ENCODE measurements at regions not wholly inside any gene's neighbourhood (a gene's known extent, or its start where the extent isn't known, plus 50 kb on each side); places are given as distances from the start of the nearest gene placed in this dataset.
"Not testable (repeated sequence)": the region's sequence is repeated elsewhere in the genome, so short reads cannot be mapped to it uniquely, and the experiment has no call there.

GRCh38 chr10:8400892-8401291 lies 346.4 kb downstream of the GATA3 start:
- Histone ChIP-seq H3K4me3 (no peak overlapping the region), H3K9me3 (replicated peaks in 1 of 11) (no peaks in the 10 kb centered on the region), H3K4me2 (no peak overlapping the region), H3K9ac (no peak overlapping the region), H3K27ac (no peak overlapping the region), H3K27me3 (no peaks in the 10 kb centered on the region), H3K36me3 (no peaks in the 10 kb centered on the region), H4K20me1 (no peaks in the 10 kb centered on the region), H3K4me1 (peaks cover 5 to 16% (median 13%) of the 10 kb centered on the region in 10 experiments; a peak in 15 of 20 replicates)
- TF ChIP-seq Cebpa-rat (IDR thresholded peaks at IDR 0.05) = no peak

DNA sequence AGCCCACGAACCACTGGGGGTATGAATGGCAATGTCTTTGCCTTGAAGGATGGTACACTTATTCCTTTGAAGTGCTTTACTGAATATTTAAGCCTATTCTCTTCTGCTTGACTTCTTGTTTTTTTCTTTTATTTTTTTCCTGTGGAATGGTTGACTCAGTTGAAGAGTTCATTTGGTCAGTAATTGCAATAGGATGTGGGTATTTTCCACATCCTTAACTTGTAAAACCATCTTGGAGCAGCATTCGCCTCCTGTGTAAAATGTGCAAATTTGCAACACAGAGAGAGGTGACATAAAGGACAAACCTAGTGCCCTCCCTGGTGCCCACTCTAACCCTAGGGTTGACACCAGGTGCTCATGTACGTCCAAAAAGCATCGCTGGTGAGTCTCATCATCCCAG lies 347.0 kb downstream of the GATA3 start:
- Histone ChIP-seq H3K4me1 (peaks cover 5 to 16% (median 13%) of the 10 kb centered on the region in 10 experiments; a peak in 15 of 20 replicates), H3K27me3 (no peaks in the 10 kb centered on the region), H3K27ac (no peak overlapping the region), H3K4me2 (no peak overlapping the region), H3K9me3 (replicated peaks in 1 of 11) (no peaks in the 10 kb centered on the region), H4K20me1 (no peaks in the 10 kb centered on the region), H3K4me3 (no peak overlapping the region), H3K9ac (no peak overlapping the region), H3K36me3 (no peaks in the 10 kb centered on the region)
- no peak for TF ChIP-seq Cebpa-rat (IDR thresholded peaks at IDR 0.05)

DNA sequence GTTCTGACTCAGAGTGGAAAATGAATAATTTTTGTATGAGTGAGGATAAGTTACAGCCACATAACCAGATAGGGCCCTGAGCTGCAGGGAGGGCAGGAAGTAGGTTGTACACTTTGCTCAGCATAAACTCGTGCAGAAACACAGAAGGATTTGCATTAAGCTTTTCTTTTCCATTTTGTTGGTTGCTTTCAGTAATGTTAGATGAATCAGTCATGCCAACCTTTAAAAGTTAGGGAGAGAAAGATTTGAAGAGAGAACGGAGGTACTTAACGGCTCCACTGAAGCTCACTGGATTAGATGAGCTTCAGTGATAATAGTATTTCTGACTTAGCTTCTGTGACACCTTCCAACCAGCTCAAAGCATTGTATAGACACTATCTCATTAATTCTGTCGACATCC lies 348.1 kb downstream of the GATA3 start:
- H3K4me2 ChIP-seq = no peak overlapping the region

DNA sequence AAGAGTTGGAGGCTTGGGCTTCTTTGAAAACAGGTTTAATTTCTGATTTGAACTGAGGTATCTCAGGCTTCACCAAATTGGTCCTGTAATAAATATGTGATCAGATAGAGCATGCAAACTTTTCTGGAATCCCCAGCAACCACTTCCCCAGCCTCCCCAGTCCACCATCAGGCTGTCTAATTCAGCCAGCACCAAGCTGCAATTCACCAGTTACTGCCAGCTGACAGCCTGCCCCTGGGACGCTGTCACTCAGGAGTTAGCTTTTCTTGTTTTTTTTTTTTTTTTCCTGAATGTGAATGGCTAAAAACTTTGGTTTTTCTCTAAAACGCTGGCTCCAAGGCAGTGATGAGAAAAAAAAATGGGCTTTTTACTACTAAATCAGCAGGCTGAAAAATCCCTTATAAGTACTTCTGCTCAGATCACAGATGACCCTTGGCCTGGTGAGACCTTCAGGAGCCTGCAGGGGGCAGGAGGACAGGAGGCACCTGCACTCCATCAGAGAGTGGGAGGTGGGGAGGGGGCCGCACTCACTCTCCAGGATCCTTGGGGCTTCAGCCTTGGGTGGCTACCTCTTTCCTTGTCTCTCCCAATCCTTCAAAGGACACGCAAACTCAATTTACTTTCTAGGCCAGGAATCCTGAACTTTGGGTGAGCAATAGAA lies 349.4 kb downstream of the GATA3 start:
- peaks cover 5 to 16% (median 13%) of the 10 kb centered on the region in 10 experiments; a peak in 15 of 20 replicates for H3K4me1 ChIP-seq
- no peak overlapping the region for H3K4me3 ChIP-seq
- no peaks in the 10 kb centered on the region for H4K20me1 ChIP-seq
- H3K27me3 ChIP-seq = no peaks in the 10 kb centered on the region
- peak overlapping the region; percentile 34 to 58 (median 46); a peak in 16 of 22 replicates for H3K4me2 ChIP-seq
- H3K36me3 ChIP-seq = no peaks in the 10 kb centered on the region
- no peak overlapping the region for H3K9ac ChIP-seq
- H3K27ac ChIP-seq = no peak overlapping the region
- TF ChIP-seq Cebpa-rat (IDR thresholded peaks at IDR 0.05) = no peak
- no peaks in the 10 kb centered on the region for H3K9me3 ChIP-seq (replicated peaks in 1 of 11)

More for the DNA sequence above, 348.1 kb downstream of the GATA3 start:
- H3K4me1 ChIP-seq = peaks cover 5 to 16% (median 13%) of the 10 kb centered on the region in 10 experiments; a peak in 15 of 20 replicates
- no peak overlapping the region for H3K27ac ChIP-seq
- H4K20me1 ChIP-seq = no peaks in the 10 kb centered on the region
- no peaks in the 10 kb centered on the region for H3K27me3 ChIP-seq
- no peaks in the 10 kb centered on the region for H3K36me3 ChIP-seq
- no peak overlapping the region for H3K9ac ChIP-seq
- H3K4me3 ChIP-seq = no peak overlapping the region
- H3K9me3 ChIP-seq (replicated peaks in 1 of 11) = no peaks in the 10 kb centered on the region
- TF ChIP-seq Cebpa-rat (IDR thresholded peaks at IDR 0.05) = no peak

- Histone ChIP-seq H3K27ac (no peak overlapping the region), H3K4me1 (peaks cover 5 to 16% (median 13%) of the 10 kb centered on the region in 10 experiments; a peak in 15 of 20 replicates), H4K20me1 (no peaks in the 10 kb centered on the region), H3K36me3 (no peaks in the 10 kb centered on the region), H3K4me2 (peak overlapping the region; percentile 8 to 58 (median 46); a peak in 19 of 22 replicates), H3K4me3 (no peak overlapping the region), H3K9me3 (replicated peaks in 1 of 11) (no peaks in the 10 kb centered on the region), H3K27me3 (no peaks in the 10 kb centered on the region), H3K9ac (no peak overlapping the region)
- no peak for TF ChIP-seq Cebpa-rat (IDR thresholded peaks at IDR 0.05)
Observed at GRCh38 chr10:8404721-8405120, 350.2 kb downstream of the GATA3 start.

DNA sequence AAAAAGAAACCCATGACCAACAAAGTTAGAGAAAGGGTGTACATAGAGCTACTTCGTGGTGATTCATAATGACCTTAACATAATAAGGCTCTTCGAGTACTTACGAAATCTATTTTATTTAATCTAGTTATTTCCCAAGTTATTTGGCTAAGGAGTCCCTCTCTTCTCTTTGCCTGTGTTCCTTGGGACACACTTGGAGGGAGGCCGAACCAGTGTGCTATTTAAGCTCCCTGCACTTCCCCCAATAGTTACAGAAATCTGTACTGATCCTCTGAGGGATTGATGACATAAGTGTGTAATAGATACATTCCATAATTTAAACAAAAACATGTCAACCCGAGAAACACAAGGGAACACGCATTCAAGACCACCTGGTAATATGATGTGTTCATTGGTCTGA lies 351.1 kb downstream of the GATA3 start:
- Histone ChIP-seq H3K27me3 (no peaks in the 10 kb centered on the region), H3K9me3 (replicated peaks in 1 of 11) (no peaks in the 10 kb centered on the region), H3K4me2 (no peak overlapping the region), H4K20me1 (no peaks in the 10 kb centered on the region), H3K9ac (no peak overlapping the region), H3K4me1 (peaks cover 5 to 16% (median 12%) of the 10 kb centered on the region in 10 experiments; a peak in 15 of 20 replicates), H3K27ac (no peak overlapping the region), H3K4me3 (no peak overlapping the region), H3K36me3 (no peaks in the 10 kb centered on the region)
- TF ChIP-seq Cebpa-rat (IDR thresholded peaks at IDR 0.05) = no peak

GRCh38 chr10:8407501-8408021 lies 353.1 kb downstream of the GATA3 start:
- no peaks in the 10 kb centered on the region for H4K20me1 ChIP-seq
- H3K4me2 ChIP-seq = no peak overlapping the region
- H3K27ac ChIP-seq = no peak overlapping the region

DNA sequence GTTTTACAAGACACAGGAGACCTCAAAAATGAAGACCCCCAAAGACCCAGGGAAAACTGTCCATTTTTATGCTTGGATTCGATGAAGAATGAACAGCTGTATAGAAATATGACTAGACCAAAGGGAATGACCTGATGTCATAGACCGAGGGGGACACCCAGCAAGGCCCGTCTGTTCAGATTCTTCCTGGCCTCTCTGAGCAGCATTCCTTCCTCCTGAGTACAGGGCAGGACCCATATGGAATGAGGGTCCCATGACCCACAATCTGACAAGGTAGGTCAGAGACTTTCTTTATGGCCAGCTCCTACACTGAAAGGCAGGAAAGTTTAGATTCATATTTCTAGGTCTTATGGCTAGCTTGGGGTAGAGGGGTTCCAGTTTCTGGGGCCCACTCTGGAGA lies 356.0 kb downstream of the GATA3 start:
- Histone ChIP-seq H3K4me3 (no peak overlapping the region), H4K20me1 (no peaks in the 10 kb centered on the region), H3K9me3 (replicated peaks in 1 of 11) (peaks cover 0 to 4% (median 0%) of the 10 kb centered on the region in 11 experiments; a peak in 1 of 22 replicates)

More at GRCh38 chr10:8407501-8408021, 353.1 kb downstream of the GATA3 start:
- no peaks in the 10 kb centered on the region for H3K9me3 ChIP-seq (replicated peaks in 1 of 11)
- H3K4me1 ChIP-seq = peaks cover 5 to 16% (median 12%) of the 10 kb centered on the region in 10 experiments; a peak in 15 of 20 replicates
- no peak overlapping the region for H3K4me3 ChIP-seq
- no peak overlapping the region for H3K9ac ChIP-seq
- H3K36me3 ChIP-seq = no peaks in the 10 kb centered on the region
- H3K27me3 ChIP-seq = no peaks in the 10 kb centered on the region
- TF ChIP-seq Cebpa-rat (IDR thresholded peaks at IDR 0.05) = no peak

GRCh38 chr10:8412541-8412940 lies 358.1 kb downstream of the GATA3 start:
- Histone ChIP-seq H3K9ac (no peak overlapping the region), H3K4me2 (no peak overlapping the region), H3K4me1 (no peaks in the 10 kb centered on the region), H3K4me3 (no peak overlapping the region), H3K27ac (no peak overlapping the region), H3K27me3 (no peaks in the 10 kb centered on the region), H4K20me1 (no peaks in the 10 kb centered on the region), H3K9me3 (replicated peaks in 1 of 11) (peaks cover 0 to 4% (median 0%) of the 10 kb centered on the region in 11 experiments; a peak in 1 of 22 replicates), H3K36me3 (no peaks in the 10 kb centered on the region)
- TF ChIP-seq Cebpa-rat (IDR thresholded peaks at IDR 0.05) = no peak

More for the DNA sequence above, 356.0 kb downstream of the GATA3 start:
- H3K4me2 ChIP-seq = no peak overlapping the region
- no peaks in the 10 kb centered on the region for H3K4me1 ChIP-seq
- no peaks in the 10 kb centered on the region for H3K36me3 ChIP-seq
- H3K27me3 ChIP-seq = no peaks in the 10 kb centered on the region
- no peak overlapping the region for H3K9ac ChIP-seq
- H3K27ac ChIP-seq = no peak overlapping the region
- no peak for TF ChIP-seq Cebpa-rat (IDR thresholded peaks at IDR 0.05)

DNA sequence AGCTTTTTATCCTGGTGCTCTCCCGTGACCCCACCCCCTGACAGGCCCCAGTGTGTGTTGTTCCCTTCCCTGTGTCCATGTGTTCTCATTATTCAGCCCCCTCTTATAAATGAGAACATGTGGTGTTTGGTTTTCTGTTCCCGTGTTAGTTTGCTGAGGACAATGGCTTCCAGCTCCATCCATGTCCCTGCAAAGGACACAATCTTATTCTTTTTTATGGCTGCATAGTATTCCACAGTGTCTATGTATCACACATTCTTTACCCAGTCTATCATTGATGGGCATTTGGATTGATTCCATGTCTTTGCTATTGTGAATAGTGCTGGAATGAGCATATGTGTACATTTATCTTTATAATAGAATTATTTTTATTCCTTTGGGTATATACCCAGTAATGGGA lies 360.5 kb downstream of the GATA3 start:
- H3K4me3 ChIP-seq; H4K20me1 ChIP-seq; H3K27me3 ChIP-seq; H3K4me1 ChIP-seq; H3K4me2 ChIP-seq; H3K9me3 ChIP-seq (replicated peaks in 1 of 11); H3K27ac ChIP-seq; H3K36me3 ChIP-seq; H3K9ac ChIP-seq: not testable (repeated sequence)
